ENCODE measurements at regions not wholly inside any gene's neighbourhood (a gene's known extent, or its start where the extent isn't known, plus 50 kb on each side); places are given as distances from the start of the nearest gene placed in this dataset.
A peak's percentile ranks its signal among the peaks of the same experiment; 100 is the strongest.
"Not testable (repeated sequence)": the region's sequence is repeated elsewhere in the genome, so short reads cannot be mapped to it uniquely, and the experiment has no call there.

GRCh38 chr16:88323041-88323440, 59.7 kb upstream of the ZNF469 start:
- Histone ChIP-seq H3K27ac (no peak overlapping the region), H3K4me3 (no peak overlapping the region)

DNA sequence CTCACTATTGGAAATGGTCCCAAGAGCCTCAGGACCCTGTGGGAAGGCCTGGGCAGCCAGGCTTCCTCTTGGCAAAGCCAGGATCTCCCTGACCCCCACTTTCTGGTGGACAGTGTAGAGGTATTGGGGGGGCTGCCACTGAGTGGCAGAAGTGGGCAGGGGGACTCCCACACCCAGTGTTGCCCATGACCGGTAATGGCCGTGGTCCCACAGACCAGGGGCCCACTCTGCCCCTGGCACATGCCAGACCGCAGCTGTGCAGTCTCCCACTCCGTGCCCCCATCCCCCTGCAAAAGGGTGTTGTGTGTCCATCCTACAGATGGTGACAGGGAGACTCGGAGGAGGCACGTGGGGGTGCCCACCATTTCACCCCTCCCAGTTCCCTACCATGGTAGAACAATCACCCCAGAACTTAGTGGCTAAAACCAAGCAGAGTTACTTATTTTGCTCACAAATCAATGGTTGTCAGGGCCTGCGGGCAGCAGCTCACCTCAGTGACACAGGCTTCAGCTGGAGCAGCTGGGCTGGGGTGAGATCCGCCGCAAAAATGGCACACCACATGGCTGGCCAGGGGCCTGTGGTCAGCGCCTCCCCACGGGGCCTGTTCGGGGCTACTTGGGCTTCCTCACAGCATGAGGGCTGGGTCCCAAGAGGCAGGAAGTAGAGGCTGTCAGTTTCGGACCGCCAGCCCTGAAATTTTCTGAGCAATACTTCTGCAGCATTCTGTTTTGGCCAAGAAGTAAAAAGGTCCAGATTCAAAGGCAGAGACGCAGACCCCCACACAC, 59.0 kb upstream of the ZNF469 start:
- H3K4me3 ChIP-seq = no peak overlapping the region

DNA sequence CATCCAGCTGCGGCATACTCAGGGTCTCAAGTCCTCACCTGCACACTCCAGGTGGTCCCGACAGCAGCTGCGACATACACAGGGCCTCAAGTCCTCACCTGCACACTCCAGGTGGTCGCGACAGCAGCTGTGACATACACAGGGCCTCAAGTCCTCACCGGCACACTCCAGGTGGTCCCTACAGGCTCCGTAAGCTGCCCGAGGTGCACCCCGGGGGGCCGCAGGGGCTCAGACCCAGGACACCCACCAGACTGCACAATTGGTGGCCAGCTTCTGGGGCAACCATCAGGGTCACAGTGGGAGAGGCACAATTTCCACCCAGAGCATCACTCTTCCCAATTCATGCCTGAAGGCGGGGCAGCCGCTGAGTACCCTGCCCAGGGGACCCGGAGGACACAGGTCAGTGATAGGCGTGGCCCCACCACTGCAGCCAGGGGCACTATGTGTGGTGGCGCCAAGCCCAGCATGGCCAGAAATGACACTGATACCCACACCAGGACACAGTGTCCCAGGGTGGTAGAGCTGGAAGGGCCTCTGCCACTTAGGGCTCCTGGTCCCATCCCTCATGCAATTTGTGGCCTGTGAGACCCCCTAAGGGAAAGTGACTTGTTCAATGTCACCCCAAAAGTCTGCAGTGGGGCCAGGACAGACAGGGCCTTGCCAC, 57.5 kb upstream of the ZNF469 start:
- Histone ChIP-seq H3K4me3 (no peak overlapping the region), H3K27ac (no peak overlapping the region)

More for the DNA sequence above, 59.0 kb upstream of the ZNF469 start:
- H3K27ac ChIP-seq = no peak overlapping the region

DNA sequence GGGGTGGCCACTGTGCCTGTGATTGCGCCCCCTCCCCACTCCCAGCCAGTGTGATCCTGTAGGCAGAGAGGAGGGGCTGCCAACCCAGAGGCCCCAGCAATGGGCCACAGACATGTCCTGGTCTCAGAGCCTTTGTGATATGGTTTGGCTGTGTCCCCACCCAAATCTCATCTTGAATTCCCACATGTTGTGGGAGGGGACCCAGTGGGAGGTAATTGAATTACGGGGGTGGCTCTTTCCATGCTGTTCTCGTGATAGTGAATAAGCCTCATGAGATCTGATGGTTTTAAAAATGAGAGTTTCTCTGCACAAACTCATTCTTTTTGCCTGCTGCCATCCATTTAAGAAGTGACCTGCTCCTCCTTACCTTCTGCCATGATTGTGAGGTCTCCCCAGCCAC, 56.8 kb upstream of the ZNF469 start:
- H3K4me3 ChIP-seq = no peak overlapping the region
- no peak overlapping the region for H3K27ac ChIP-seq

GRCh38 chr16:88326611-88327485, 55.9 kb upstream of the ZNF469 start:
- Histone ChIP-seq H3K4me3 (no peak overlapping the region), H3K27ac (no peak overlapping the region)

DNA sequence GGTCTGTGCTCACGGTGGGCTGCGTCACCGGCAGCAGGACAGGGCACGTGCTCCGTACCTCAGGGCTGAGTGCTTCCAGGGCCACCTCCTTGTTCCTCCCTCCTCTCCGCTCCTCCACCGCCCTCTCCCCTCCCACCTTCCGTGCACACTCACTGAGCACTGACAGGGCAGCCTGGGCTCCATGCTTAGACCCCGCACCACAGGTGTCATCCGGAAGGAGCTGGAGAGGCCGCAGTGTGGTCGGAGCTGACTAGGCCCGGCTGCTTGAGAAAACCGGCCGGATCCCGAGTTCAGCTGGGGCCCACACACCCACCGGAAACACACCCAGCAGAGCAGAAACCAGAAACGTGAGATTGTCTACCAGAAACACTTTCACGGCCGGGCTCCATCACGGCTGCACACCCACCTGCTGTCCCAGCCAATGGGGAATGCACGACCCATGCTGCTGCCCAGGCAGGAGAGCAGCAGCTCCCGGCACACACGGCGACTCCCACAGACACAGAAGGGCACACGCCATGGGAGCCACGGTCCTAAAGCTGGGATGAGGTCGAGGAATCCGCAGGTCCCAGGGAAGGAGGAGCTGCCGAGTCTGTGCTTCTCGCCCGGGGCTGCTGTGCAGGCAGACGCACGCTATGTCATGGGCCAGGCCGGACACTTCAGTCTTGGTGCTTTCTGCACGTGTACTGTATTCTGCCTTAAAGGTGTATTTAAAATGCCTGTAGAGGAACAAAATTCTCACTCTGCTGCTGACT, 55.0 kb upstream of the ZNF469 start:
- no peak overlapping the region for H3K27ac ChIP-seq
- H3K4me3 ChIP-seq = no peak overlapping the region

- Histone ChIP-seq H3K27ac (no peak overlapping the region), H3K4me3 (no peak overlapping the region)
These were observed 54.3 kb upstream of the ZNF469 start for GRCh38 chr16:88328313-88328980.

DNA sequence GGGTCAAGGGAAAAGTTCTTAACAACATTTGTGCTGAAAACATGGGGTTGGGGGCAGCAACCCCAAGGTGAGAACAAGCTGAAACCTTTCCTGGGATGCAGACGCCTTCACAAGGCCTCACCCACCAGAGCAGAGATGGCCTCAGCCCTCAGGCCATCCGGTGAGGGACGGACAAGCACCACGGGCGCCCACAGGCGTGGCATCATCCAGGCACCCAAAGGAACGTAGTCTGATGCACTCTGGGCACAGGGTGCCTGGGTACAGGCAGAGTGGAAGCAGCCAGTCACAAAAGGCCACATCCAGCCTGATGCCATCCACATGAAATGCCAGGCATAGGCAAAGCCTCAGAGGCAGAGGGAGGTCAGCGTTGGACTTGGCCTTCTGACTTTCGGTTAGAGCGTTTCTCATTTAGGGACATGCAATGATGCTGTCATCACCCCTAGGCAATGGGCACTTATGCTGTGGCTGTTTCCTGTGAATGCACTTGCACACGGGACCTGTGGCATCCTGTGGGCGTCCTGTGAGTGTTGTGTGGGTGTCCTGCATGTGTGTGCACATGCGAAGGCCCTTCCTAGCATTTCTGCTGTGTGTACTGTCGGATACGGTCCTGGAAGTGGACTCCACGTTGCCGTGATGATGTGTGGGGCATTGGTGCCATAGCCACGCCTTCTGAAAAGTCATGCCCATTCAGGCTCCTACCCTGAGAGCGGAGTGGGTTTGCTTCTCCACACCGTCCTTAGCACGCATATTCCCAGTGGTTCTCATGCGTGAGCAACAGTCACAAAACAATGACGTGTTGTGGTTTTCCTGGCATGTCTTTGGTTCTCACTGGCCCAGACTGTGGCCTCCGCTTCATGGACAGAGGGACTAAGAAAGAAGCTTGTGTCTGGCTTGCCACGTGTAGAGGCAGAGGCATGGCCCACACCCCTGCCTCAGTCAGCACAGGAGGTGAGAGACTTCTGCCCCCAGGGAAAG, 52.7 kb upstream of the ZNF469 start:
- Histone ChIP-seq H3K27ac (no peak overlapping the region), H3K4me3 (no peak overlapping the region)

DNA sequence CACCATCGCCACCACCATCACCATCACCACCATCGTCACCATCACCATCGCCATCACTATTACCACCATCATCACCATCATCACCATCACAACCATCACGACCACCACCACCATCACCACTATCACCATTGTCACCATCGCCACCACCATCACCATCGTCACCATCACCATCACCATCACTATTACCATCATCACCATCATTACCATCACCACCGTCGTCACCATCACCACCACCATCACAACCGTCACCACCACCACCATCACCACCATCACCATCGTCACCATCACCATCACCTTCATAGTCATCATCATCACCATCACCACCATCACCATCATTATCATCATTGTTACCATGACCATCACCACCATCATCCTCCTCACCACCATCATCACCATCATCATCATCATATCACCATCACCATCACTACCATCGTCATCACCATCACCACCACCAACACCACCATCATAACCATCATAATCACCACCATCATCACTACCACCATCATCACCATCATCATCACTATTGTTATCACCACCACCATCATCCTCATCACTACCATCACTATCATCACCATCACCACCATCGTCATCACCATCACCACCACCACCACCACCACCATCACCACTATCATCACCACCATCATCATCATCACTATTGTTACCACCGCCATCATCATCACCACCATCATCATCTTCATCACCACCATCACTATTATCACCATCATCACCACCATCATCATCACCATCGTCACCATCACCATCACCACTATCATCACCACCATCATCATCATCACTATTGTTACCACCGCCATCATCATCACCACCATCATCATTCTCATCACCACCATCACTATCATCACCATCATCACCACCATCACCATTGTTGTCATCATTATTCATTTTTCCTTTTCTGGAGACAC, 51.5 kb upstream of the ZNF469 start:
- Histone ChIP-seq H3K4me3 (no peak overlapping the region), H3K27ac (peak overlapping the region in 5 of 21 experiments; percentile 31 to 79 (median 73))

- Histone ChIP-seq H3K4me3 (no peak overlapping the region), H3K27ac (peak overlapping the region in 14 of 21 experiments; percentile 5 to 79 (median 64))
These were observed 50.5 kb upstream of the ZNF469 start for GRCh38 chr16:88331989-88332920.

- H3K4me3 ChIP-seq = not testable (repeated sequence)
- peak overlapping the region in 14 of 21 experiments; percentile 5 to 79 (median 64) for H3K27ac ChIP-seq
These were observed 49.6 kb upstream of the ZNF469 start for GRCh38 chr16:88332921-88333825.
